GM21526 (cell line): ENCODE measurements at regions not wholly inside any gene's neighbourhood (a gene's known extent, or its start where the extent isn't known, plus 50 kb on each side); places are given as distances from the start of the nearest gene placed in this dataset.

Source experiments
- ATAC-seq: cut with Tn5 transposase; IDR thresholded peaks from one replicate; pipeline ENCODE4 v1.9.1; 2021; ENCODE audit warnings: moderate library complexity; ENCODE audit not compliant: unreplicated experiment, low FRiP score

GRCh38 chr13:107450931-107451330 lies 764.4 kb downstream of the LIG4 start:
- ATAC-seq = no peak

- ATAC-seq = no peak
Measured at GRCh38 chr13:107450431-107450830, 764.9 kb downstream of the LIG4 start.

- no peak for ATAC-seq
Measured at GRCh38 chr13:107447591-107447990, 767.7 kb downstream of the LIG4 start.

GRCh38 chr13:107441279-107441678 lies 774.1 kb downstream of the LIG4 start:
- no peak for ATAC-seq

DNA sequence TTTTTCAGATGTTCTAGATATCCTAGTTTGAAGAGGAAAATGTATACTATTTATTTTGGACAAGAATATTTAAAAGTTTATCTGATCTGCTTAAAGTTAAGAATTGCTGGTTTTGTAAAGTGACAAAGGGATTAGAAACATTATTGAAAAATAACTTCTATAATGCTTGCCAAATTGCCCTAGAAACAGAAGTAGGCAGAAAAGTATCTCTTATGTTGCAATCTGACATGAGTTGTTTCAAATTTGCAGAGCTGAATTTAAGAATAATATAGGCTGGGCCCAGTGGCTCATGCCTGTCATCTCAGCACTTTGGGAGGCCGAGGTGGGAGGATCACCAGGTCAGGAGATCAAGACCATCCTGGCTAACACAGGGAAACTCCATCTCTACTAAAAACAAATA lies 777.1 kb downstream of the LIG4 start:
- no peak for ATAC-seq

DNA sequence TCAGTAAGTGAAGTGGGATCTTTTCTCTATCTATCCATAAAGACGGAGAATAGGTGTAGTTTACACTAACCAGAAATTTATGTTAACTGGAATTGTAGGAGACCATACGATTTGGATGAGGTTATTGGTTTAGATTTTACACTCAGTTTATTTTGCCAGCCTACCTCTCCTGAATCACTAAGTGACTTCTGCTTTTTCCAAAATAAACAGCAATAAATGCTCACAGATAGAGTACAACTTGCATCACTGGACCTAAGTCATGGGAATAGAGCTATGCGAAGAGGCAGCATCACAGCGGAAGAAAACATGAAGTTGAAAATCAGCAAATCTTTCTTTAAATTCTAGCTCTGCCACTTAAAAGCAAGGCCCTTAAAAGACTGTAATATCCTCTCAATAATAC lies 781.0 kb downstream of the LIG4 start:
- ATAC-seq = no peak

GRCh38 chr13:107427536-107427935 lies 787.8 kb downstream of the LIG4 start:
- no peak for ATAC-seq

- ATAC-seq = no peak
Measured at GRCh38 chr13:107422421-107422820, 792.9 kb downstream of the LIG4 start.

GRCh38 chr13:107421951-107422350 lies 793.4 kb downstream of the LIG4 start:
- no peak for ATAC-seq

DNA sequence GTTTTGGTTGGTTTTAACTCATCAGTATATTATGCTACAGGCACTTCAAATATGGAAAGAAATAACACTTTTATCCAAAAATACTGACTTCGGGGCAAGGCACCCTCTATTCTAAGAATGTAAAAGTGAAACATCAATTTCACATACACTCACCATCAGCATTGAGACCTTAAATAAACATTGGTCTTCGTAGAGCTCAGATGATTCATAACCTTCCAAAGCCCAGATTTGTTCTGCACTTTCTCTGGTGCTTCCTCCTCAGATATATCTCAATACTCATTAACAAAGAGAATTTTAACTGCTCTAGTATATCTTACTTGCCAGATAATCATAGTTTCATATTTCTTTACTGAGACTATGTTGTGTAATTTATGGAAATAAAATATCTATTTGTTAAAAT lies 794.3 kb downstream of the LIG4 start:
- no peak for ATAC-seq

GRCh38 chr13:107413005-107413404 lies 802.3 kb downstream of the LIG4 start:
- ATAC-seq = no peak

DNA sequence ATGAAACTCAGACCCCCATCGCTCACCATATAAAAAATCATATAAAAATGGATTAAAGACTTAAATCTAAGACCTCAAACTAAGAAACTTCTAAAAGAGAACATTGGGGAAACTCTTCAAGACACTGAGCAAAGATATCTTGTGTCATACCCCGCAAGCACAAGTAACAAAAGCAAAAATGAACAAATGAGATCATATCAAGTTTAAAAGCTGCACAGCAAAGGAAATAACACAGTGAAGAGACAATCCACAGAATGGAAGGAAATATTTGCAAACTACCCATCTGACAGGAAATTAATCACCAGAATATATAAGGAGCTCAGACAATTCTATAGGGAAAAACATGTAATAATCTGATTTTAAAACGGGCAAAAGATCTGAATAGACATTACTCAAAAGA lies 808.3 kb downstream of the LIG4 start:
- ATAC-seq = no peak

DNA sequence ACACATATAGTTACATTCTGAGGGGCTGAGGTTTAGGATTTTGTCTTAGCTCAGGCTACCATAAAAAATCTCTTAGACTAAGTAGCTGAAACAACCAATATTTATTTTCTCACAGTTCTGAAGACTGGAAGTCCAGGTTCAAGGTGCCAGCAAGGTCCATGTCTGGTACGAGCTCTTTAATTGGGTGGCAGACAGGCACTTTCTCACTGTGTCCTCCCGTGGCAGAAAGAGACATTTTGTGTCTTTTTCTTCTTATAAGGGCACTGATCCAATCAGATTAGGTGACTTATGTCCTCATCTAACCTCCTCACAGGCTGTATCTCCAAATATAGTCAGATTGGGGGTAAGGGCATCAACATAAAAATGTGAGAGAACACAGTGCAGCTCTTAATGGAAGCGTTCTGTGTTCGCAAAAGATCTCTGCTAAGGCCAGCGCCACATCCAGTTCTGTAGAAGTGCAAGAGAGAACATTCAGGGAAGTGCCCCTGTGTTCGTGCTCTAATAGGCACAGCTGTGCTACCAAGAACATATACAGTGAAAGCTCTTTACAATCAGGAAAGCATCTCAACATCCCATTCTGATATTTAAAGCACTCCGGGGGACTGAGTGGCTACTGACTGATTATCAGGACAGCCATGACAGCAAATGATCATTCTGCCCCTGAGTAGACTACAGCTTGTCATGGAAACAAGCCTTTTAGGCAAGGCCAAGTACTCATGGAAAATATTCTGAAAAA lies 819.2 kb downstream of the LIG4 start:
- no peak for ATAC-seq

DNA sequence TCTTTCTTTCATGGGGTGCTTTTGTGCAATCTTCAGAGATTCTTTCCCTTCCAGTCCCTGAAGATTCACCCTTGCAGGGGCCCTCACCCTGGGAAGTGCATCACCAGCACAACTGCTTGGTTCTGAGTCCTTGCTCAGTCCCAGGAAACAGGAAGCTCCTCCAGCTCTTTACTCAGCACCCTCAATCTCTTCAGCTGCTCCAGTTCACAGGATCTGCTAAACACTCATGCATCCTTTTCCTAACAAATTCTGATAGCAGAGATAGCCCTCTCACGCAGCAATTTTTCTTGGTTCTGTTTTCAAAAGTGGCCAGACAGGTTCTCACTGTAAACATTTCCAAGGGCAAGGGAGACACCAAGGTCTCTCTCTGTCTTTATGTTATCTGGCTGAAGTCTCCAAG lies 823.1 kb downstream of the LIG4 start:
- ATAC-seq = no peak

- ATAC-seq = no peak
Measured at GRCh38 chr13:107387525-107387924, 819.6 kb upstream of the ARGLU1 start.

DNA sequence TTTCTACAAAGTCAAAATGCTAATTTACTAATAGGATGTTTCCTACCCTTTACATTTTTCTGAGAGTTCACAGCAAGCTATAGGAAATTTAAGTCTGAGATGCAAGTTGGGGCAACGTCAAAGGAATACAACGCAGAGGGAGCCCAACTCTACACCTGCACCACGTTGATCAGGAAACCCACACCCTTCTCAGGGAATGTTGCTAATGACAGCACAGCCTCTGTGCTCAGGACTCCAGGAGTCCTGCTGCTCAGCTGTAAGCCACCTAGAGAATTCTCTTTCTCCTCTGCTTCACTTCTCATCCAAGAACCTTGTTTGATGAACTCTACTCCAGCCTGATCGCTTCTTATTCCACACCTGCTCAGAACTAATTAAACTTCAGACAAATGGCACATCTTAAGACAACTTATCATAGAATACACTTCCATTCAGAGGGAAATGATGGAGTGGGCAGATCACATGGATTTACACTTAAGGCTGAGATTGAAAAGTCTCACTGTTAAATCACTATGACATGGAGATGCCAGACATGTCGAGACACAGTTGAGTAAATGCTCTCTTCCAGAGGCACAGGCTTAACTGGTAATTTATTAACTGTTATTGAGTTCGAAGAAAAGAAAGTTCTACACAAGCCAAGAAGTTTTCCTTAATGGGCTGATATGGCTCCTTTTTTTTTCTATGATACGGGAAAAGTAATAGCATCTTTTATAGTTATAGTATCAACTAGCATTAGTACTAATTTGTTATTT lies 811.6 kb upstream of the ARGLU1 start:
- no peak for ATAC-seq

- ATAC-seq = no peak
Measured at GRCh38 chr13:107376341-107377125, 808.6 kb upstream of the ARGLU1 start.

GRCh38 chr13:107375701-107376340 lies 807.9 kb upstream of the ARGLU1 start:
- no peak for ATAC-seq

DNA sequence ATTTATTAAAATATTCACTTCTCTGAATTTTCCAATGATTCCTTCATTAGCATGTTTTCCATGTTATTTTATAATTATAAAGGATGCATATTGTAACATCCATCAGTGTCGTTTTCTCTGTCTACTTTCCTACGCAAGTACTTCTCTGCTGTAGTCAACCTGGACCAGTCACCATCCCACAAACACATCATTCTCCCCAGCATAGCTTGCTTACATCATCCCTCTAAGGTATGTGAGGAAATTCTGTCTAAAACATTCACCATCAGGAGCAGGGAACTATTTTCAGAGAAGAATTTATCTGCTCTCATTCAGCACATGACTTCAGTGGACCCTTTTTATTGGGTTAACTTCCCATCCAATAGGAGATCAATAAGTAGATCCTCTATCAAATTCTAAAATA lies 806.1 kb upstream of the ARGLU1 start:
- no peak for ATAC-seq

DNA sequence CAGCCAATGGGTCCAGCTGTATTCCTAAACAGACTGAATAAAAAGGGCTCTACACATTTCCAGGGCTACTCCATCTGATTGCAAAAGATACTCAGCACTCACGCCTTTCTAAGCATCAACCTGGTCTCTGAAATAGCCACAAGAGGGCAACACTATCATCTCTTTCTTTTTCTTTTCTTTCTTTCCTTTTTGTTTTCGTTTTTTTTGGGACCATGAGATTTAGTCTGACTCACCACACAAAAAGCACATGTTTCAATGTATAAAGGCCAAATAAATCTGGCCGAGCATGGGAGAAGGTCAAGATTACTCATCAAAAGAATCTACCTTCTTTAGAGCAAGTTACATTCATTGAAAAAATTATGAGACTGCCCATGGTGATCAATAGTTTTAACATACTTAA lies 805.6 kb upstream of the ARGLU1 start:
- no peak for ATAC-seq
